ENCODE measurements at regions not wholly inside any gene's neighbourhood (a gene's known extent, or its start where the extent isn't known, plus 50 kb on each side); places are given as distances from the start of the nearest gene placed in this dataset.
"Not testable (repeated sequence)": the region's sequence is repeated elsewhere in the genome, so short reads cannot be mapped to it uniquely, and the experiment has no call there.

DNA sequence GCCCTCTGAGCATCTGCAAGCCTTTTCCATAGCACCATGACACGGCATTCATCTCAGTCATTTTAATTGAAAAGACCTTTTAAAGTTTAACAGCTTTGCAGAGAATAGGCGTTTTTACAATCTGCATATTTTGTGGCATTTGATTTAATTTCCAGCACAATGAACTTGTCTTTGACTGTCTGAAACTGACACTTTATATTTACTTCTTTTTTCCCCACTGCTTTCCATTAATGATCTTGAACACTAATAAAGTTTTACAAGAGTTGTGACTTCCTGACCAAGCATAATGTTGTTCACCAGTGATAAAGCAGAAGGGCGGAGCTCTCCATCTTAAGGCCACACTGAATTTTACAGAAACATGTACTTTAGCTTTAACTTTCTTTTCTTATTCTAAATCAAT lies 548.7 kb downstream of the FAM181B start (continued):
- TF ChIP-seq, protein P1, sequence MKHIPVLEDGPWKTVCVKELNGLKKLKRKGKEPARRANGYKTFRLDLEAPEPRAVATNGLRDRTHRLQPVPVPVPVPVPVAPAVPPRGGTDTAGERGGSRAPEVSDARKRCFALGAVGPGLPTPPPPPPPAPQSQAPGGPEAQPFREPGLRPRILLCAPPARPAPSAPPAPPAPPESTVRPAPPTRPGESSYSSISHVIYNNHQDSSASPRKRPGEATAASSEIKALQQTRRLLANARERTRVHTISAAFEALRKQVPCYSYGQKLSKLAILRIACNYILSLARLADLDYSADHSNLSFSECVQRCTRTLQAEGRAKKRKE (CRISPR knock-in tag; IDR thresholded peaks at IDR 0.05; ENCODE audit: low read depth): no peak

DNA sequence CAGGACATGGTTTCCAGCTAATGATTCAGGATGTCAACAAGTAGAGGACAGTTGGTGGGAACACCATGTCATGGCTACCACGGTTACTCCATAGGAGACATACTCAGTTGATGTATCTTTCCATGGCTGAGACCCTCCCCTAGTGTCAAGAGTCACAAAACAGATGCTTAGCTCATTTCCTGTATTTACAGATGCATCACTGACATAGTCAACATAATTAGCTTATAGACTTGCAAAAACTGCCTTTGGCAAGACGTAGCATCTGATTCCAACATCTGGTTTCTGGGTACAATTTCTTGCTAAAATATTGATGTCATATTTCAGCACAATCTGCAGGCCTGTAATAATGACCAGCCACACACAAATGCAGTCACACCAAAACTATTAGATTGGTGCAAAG lies 550.3 kb downstream of the FAM181B start:
- WGBS (ENCODE audit: missing lambda C conversion rate): 2% methylated on average over 2 of the region's 2 CpGs
- Histone ChIP-seq H3K4me3 (no peak overlapping the region), H3K27ac (no peak overlapping the region), H3K4me1 (no peaks in the 10 kb centered on the region), H3K4me2 (no peak overlapping the region), H3K9me3 (no peaks in the 10 kb centered on the region)
- CTCF ChIA-PET: no interaction called here
- TF ChIP-seq TP53 (CRISPR knock-in tag; IDR thresholded peaks at IDR 0.05): no peak
- no peak for TF ChIP-seq CBX8 (IDR thresholded peaks at IDR 0.05)
- no peak for TF ChIP-seq KDM1A (IDR thresholded peaks at IDR 0.05; ENCODE audit: low read depth)
- no peak for TF ChIP-seq JUNB (IDR thresholded peaks at IDR 0.05)
- TF ChIP-seq PHF8 (IDR thresholded peaks at IDR 0.05; ENCODE audit: borderline replicate concordance, low read depth): no peak
- TF ChIP-seq CHD2 (IDR thresholded peaks at IDR 0.05; ENCODE audit: low read length, partially characterized antibody): no peak
- TF ChIP-seq HEYL (CRISPR knock-in tag; IDR thresholded peaks at IDR 0.05): no peak
- TF ChIP-seq, protein P2, sequence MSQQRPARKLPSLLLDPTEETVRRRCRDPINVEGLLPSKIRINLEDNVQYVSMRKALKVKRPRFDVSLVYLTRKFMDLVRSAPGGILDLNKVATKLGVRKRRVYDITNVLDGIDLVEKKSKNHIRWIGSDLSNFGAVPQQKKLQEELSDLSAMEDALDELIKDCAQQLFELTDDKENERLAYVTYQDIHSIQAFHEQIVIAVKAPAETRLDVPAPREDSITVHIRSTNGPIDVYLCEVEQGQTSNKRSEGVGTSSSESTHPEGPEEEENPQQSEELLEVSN (IDR thresholded peaks at IDR 0.05; ENCODE audit: borderline replicate concordance, low read depth): no peak
- TF ChIP-seq KDM5A (IDR thresholded peaks at IDR 0.05): no peak
- TF ChIP-seq SMC3 (IDR thresholded peaks at IDR 0.05): no peak
- no peak for TF ChIP-seq MAZ (IDR thresholded peaks at IDR 0.05; ENCODE audit: borderline replicate concordance, low read depth, low read length)
- TF ChIP-seq ESRRA (IDR thresholded peaks at IDR 0.05; ENCODE audit: borderline replicate concordance, low read length): no peak
- TF ChIP-seq BHLHE40 (IDR thresholded peaks at IDR 0.05; ENCODE audit: low read depth, low read length): no peak
- TF ChIP-seq MAFK (IDR thresholded peaks at IDR 0.05; ENCODE audit: partially characterized antibody): no peak
- TF ChIP-seq, protein P3, sequence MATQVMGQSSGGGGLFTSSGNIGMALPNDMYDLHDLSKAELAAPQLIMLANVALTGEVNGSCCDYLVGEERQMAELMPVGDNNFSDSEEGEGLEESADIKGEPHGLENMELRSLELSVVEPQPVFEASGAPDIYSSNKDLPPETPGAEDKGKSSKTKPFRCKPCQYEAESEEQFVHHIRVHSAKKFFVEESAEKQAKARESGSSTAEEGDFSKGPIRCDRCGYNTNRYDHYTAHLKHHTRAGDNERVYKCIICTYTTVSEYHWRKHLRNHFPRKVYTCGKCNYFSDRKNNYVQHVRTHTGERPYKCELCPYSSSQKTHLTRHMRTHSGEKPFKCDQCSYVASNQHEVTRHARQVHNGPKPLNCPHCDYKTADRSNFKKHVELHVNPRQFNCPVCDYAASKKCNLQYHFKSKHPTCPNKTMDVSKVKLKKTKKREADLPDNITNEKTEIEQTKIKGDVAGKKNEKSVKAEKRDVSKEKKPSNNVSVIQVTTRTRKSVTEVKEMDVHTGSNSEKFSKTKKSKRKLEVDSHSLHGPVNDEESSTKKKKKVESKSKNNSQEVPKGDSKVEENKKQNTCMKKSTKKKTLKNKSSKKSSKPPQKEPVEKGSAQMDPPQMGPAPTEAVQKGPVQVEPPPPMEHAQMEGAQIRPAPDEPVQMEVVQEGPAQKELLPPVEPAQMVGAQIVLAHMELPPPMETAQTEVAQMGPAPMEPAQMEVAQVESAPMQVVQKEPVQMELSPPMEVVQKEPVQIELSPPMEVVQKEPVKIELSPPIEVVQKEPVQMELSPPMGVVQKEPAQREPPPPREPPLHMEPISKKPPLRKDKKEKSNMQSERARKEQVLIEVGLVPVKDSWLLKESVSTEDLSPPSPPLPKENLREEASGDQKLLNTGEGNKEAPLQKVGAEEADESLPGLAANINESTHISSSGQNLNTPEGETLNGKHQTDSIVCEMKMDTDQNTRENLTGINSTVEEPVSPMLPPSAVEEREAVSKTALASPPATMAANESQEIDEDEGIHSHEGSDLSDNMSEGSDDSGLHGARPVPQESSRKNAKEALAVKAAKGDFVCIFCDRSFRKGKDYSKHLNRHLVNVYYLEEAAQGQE (IDR thresholded peaks at IDR 0.05): no peak
- TF ChIP-seq, protein P4, sequence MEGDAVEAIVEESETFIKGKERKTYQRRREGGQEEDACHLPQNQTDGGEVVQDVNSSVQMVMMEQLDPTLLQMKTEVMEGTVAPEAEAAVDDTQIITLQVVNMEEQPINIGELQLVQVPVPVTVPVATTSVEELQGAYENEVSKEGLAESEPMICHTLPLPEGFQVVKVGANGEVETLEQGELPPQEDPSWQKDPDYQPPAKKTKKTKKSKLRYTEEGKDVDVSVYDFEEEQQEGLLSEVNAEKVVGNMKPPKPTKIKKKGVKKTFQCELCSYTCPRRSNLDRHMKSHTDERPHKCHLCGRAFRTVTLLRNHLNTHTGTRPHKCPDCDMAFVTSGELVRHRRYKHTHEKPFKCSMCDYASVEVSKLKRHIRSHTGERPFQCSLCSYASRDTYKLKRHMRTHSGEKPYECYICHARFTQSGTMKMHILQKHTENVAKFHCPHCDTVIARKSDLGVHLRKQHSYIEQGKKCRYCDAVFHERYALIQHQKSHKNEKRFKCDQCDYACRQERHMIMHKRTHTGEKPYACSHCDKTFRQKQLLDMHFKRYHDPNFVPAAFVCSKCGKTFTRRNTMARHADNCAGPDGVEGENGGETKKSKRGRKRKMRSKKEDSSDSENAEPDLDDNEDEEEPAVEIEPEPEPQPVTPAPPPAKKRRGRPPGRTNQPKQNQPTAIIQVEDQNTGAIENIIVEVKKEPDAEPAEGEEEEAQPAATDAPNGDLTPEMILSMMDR (IDR thresholded peaks at IDR 0.05): no peak
- TF ChIP-seq RAD21 (conservative IDR thresholded peaks at IDR 0.05 in 1 of 2, IDR thresholded peaks at IDR 0.05 in 1 of 2): no peak
- DNase-seq (ENCODE audit: low read depth in 1 of 2, low spot score in 1 of 2) (no peak), FAIRE-seq (no peak), ATAC-seq (no peak)
- POLR2A ChIA-PET: no interaction called here

DNA sequence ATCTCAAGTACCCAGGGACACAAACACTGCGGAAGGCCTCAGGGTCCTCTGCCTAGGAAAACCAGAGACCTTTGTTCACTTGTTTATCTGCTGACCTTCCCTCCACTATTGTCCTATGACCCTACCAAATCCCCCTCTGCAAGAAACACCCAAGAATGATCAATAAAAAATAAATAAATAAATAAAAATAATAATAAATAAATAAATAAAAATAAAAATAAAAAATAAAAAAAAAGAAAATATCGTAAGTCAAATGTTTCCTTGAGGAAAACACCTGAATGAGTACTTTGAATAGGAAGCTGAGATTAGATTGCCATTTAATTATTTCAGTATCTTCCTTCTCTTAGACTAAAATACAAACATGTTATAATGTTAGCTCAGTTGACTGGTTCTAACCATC lies 551.0 kb downstream of the FAM181B start:
- FAIRE-seq; H3K4me3 ChIP-seq; H3K9me3 ChIP-seq; POLR2A ChIA-PET; ATAC-seq; H3K4me1 ChIP-seq; DNase-seq (ENCODE audit: low read depth in 1 of 2, low spot score in 1 of 2); CTCF ChIA-PET; H3K27ac ChIP-seq; H3K4me2 ChIP-seq: not testable (repeated sequence)
- WGBS (ENCODE audit: missing lambda C conversion rate): 12% methylated on average over 2 of the region's 2 CpGs

DNA sequence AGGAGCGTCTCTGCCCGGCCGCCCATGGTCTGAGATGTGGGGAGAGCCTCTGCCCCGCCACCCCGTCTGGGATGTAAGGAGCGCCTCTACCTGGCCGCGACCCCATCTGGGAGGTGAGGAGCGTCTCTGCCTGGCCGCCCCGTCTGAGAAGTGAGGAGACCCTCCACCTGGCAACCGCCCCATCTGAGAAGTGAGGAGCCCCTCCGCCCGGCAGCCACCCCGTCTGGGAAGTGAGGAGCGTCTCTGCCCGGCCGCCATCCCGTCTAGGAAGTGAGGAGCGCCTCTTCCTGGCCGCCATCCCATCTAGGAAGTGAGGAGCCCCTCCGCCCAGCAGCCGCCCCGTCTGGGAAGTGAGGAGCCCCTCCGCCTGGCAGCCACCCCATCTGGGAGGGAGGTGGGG lies 551.9 kb downstream of the FAM181B start:
- no CpG with 5 or more reads among the region's 25 CpGs for WGBS (ENCODE audit: missing lambda C conversion rate)
- CTCF ChIA-PET; DNase-seq (ENCODE audit: low read depth in 1 of 2, low spot score in 1 of 2); H3K4me1 ChIP-seq; H3K9me3 ChIP-seq; H3K4me3 ChIP-seq; FAIRE-seq; H3K27ac ChIP-seq; ATAC-seq; POLR2A ChIA-PET; H3K4me2 ChIP-seq: not testable (repeated sequence)
